Thyroid gland (tissue), 4 donors: ENCODE measurements at regions not wholly inside any gene's neighbourhood (a gene's known extent, or its start where the extent isn't known, plus 50 kb on each side); places are given as distances from the start of the nearest gene placed in this dataset.
"Not testable (repeated sequence)": the region's sequence is repeated elsewhere in the genome, so short reads cannot be mapped to it uniquely, and the experiment has no call there.

Source experiments
- DNase-seq, 2 donors: peaks; one replicate each; pipeline ENCODE4 v3.0.0-alpha.2; 2019
- H3K27ac ChIP-seq, 3 donors: fragments of 200-600 bp; sonication (generic); 1 replicate in 2 of 3; 2 replicates in 1 of 3; pipeline ENCODE4 v1.5.1; 2016 to 2019; ENCODE audit warnings: mild to moderate bottlenecking in 1 of 3, moderate library complexity in 1 of 3
- H3K27me3 ChIP-seq: fragments of 200-600 bp; sonication (generic); one replicate; pipeline ENCODE4 v1.5.1; 2019
- H3K36me3 ChIP-seq, 2 donors: fragments of 200-600 bp; sonication (generic); one replicate each; pipeline ENCODE4 v1.5.1; 2016 to 2019
- H3K4me1 ChIP-seq, 2 donors: fragments of 200-600 bp; sonication (generic); one replicate each; pipeline ENCODE4 v1.5.1; 2017 to 2019
- H3K4me3 ChIP-seq, 3 donors: fragments of 200-600 bp; sonication (generic); replicated peaks in 1 of 3; 1 replicate in 2 of 3; 2 replicates in 1 of 3; pipeline ENCODE4 v1.5.1; 2016; ENCODE audit warnings: mild to moderate bottlenecking in 1 of 3
- H3K9me3 ChIP-seq: fragments of 200-600 bp; sonication (generic); one replicate; pipeline ENCODE4 v1.5.1; 2017
- POLR2A ChIP-seq, 2 donors: fragments of 450-650 bp; IDR thresholded peaks; one replicate each; pipeline ENCODE4 v1.6.1; 2017; ENCODE audit warnings: antibody characterized with exemption in 2 of 2, mild to moderate bottlenecking in 2 of 2, moderate library complexity in 1 of 2
- WGBS, 2 donors: methylation state at CpG; one replicate each; pipeline ENCODE4 v1.1.5; 2017; 5-methylcytosine and 5-hydroxymethylcytosine counted together
- intact Hi-C: fragments of 100-400 bp; cut with DNase I; formaldehyde crosslinking; loops from one replicate; pipeline ENCODE4 v1.15.1; 2023
- TF ChIP-seq, protein P1 (sequence below), 6 experiments: fragments of 200-600 bp in 3 of 6; fragments of 450-650 bp in 3 of 6; sonication (generic) in 3 of 6; IDR thresholded peaks; one replicate each; pipeline ENCODE4 v1.5.1; 2016 to 2019; ENCODE audit warnings: antibody characterized with exemption in 6 of 6, mild to moderate bottlenecking in 2 of 6, inconsistent platforms in 1 of 6, moderate library complexity in 1 of 6

DNA sequence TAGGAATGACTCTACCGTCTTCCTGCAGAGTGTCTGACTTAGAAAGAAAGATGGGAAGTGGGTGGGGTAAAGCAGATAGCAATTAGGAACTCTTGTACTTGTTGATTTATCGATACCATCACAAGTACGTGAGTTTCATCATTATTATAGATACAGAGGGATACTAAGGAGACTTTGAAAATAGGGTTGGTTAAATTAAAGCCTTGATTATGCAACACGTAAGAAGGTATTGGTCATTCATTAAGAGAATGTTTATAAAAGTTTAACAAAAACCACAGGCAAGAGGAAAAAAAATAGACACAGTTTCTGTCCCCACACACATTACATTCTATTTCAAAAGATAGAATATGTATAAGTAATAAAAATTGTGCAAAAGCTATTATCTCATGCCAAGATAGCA lies 65.9 kb upstream of the UGT2B7 start:
- H3K36me3 ChIP-seq, result no peaks in the 10 kb centered on the region
- no peaks in the 10 kb centered on the region for H3K9me3 ChIP-seq
- no peak for TF ChIP-seq POLR2A (IDR thresholded peaks at IDR 0.05)
- TF ChIP-seq, protein P1, sequence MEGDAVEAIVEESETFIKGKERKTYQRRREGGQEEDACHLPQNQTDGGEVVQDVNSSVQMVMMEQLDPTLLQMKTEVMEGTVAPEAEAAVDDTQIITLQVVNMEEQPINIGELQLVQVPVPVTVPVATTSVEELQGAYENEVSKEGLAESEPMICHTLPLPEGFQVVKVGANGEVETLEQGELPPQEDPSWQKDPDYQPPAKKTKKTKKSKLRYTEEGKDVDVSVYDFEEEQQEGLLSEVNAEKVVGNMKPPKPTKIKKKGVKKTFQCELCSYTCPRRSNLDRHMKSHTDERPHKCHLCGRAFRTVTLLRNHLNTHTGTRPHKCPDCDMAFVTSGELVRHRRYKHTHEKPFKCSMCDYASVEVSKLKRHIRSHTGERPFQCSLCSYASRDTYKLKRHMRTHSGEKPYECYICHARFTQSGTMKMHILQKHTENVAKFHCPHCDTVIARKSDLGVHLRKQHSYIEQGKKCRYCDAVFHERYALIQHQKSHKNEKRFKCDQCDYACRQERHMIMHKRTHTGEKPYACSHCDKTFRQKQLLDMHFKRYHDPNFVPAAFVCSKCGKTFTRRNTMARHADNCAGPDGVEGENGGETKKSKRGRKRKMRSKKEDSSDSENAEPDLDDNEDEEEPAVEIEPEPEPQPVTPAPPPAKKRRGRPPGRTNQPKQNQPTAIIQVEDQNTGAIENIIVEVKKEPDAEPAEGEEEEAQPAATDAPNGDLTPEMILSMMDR (IDR thresholded peaks at IDR 0.05), result no peak
- no peaks in the 10 kb centered on the region for H3K4me1 ChIP-seq
- no peak for DNase-seq
- H3K27ac ChIP-seq, result no peak overlapping the region
- intact Hi-C loops, result no loop called here
- H3K27me3 ChIP-seq, result no peaks in the 10 kb centered on the region
- 88 to 92% methylated on average over 4 of the region's 4 CpGs for WGBS, 2 donors
- H3K4me3 ChIP-seq, result no peak overlapping the region

DNA sequence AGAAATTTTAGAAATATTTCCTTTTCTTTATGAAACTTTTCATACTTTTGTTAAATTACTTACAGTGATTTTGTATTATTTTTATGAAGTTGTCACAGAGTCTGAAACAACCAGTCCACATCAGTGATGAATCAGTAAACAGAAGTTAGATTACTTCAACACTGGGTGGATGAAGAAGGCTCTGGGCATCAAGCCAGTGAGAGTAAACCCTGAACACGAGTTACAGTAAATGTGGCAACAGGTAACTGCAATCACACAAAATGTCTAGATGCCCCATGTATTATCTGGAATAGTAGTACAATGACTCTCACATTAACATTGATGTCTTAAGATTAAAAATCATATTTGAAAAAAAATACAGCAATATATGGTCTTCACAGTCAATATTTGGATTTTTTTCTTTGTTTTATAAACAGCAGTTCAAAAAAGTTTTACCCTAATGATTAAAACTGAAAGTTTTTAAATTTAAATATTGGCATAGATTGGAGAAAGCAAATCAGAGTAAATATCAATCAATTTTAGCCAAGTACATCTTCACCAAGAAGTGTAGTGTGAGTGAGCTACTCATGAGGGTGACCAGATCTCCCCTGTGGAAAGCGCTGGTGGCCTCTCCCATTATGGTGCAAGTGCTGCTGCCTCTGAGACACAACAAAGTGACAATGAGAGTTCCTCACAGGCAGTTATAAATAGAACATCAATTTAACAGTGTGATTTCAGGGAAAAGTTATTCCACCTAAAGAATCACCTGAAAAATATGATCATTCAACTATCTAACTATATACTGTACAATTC lies 63.2 kb upstream of the UGT2B7 start:
- TF ChIP-seq, protein P1 (IDR thresholded peaks at IDR 0.05), result no peak
- no peak for TF ChIP-seq POLR2A (IDR thresholded peaks at IDR 0.05)
- 57 to 58% methylated on average over 2 of the region's 2 CpGs for WGBS, 2 donors
- H3K4me1 ChIP-seq, result no peaks in the 10 kb centered on the region
- no peaks in the 10 kb centered on the region for H3K27me3 ChIP-seq
- H3K4me3 ChIP-seq, result no peak overlapping the region
- no peak for DNase-seq
- no peaks in the 10 kb centered on the region for H3K36me3 ChIP-seq
- intact Hi-C loops, result no loop called here
- no peaks in the 10 kb centered on the region for H3K9me3 ChIP-seq
- H3K27ac ChIP-seq, result no peak overlapping the region

DNA sequence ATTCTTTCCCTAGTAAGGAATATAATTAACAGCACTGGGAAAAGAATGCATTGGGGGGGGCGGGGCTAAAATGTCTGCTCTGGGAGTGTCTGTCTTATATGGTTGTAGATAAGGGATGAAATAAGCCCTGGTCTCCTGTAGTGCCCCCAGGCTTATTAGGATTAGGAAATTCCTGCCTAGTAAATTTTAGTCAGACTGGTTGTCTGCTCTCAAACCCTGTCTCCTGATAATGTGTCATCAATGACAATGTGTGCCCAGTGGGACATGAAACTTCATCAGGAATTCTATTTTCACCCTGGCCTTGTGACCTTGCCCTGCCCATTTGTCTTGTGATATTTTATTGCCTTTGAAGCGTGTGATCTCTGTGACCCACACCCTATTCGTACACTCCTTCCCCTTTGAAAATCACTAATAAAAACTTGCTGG lies 61.9 kb upstream of the UGT2B7 start:
- H3K4me3 ChIP-seq, DNase-seq, intact Hi-C loops, H3K9me3 ChIP-seq, H3K36me3 ChIP-seq, H3K27me3 ChIP-seq, H3K4me1 ChIP-seq, H3K27ac ChIP-seq: not testable (repeated sequence)
- WGBS, 2 donors, result 57 to 72% methylated on average over 3 of the region's 3 CpGs

DNA sequence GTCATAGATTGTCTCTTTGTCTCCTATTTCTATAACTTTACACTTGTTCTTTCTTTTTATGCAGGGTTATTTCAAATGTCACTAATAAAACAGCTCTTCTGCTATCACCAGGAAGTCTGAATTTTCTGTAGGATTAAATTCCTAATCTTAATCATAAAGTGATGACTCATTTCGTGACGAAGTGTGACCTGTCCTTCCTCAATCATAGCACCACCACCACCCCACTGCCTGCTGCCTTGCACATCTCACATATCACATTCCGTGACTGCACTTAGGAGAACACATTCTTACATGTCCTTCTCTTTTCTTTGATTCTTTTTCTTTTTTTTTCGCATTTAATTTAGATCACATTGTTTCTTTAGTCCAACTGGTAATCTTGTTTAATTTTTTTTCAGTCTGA lies 57.7 kb upstream of the UGT2B7 start:
- no peaks in the 10 kb centered on the region for H3K9me3 ChIP-seq
- no peaks in the 10 kb centered on the region for H3K36me3 ChIP-seq
- no peak overlapping the region for H3K27ac ChIP-seq
- no peaks in the 10 kb centered on the region for H3K27me3 ChIP-seq
- intact Hi-C loops, result no loop called here
- no peak for TF ChIP-seq POLR2A (IDR thresholded peaks at IDR 0.05)
- TF ChIP-seq, protein P1 (IDR thresholded peaks at IDR 0.05), result no peak
- WGBS, 2 donors, result 86 to 89% methylated on average over 4 of the region's 4 CpGs
- H3K4me3 ChIP-seq, result no peak overlapping the region
- H3K4me1 ChIP-seq, result no peaks in the 10 kb centered on the region
- no peak for DNase-seq

DNA sequence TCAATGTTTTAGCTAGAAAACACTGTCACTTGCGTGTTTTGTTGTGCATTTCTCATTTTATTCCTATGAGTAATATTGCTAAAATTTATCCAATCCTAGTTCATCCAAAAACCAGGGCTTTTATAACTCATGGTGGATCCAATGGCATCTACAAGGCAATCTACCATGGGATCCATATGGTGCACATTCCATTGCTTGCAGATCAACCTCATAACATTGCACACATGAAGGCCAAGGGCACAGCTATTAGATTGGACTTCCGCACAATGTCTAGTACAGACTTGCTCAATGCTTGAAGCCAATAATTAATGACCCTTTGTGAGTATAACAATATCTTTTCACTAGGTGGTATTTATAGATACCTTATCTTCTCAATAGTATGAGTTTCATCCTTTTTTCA lies 57.2 kb upstream of the UGT2B7 start:
- H3K4me3 ChIP-seq, result no peak overlapping the region
- DNase-seq, result no peak
- no peaks in the 10 kb centered on the region for H3K27me3 ChIP-seq
- no peaks in the 10 kb centered on the region for H3K4me1 ChIP-seq
- TF ChIP-seq POLR2A (IDR thresholded peaks at IDR 0.05), result no peak
- TF ChIP-seq, protein P1 (IDR thresholded peaks at IDR 0.05), result no peak
- intact Hi-C loops, result no loop called here
- 96 to 98% methylated on average over 2 of the region's 2 CpGs for WGBS, 2 donors
- no peak overlapping the region for H3K27ac ChIP-seq
- H3K9me3 ChIP-seq, result no peaks in the 10 kb centered on the region
- H3K36me3 ChIP-seq, result no peaks in the 10 kb centered on the region
